NB4 (cell line): ENCODE measurements at regions not wholly inside any gene's neighbourhood (a gene's known extent, or its start where the extent isn't known, plus 50 kb on each side); places are given as distances from the start of the nearest gene placed in this dataset.

Experiments
- POLR2A ChIP-seq: IDR thresholded peaks from 2 replicates; pipeline ENCODE4 v1.6.1; 2011; ENCODE audit warnings: mild to moderate bottlenecking; ENCODE audit not compliant: insufficient read length; ENCODE audit errors: extremely low read depth
- TF ChIP-seq, protein P1 (sequence below): IDR thresholded peaks from one replicate; pipeline ENCODE4 v1.5.1; 2012; ENCODE audit warnings: low read depth, low read length
- TF ChIP-seq, protein P2 (sequence below): IDR thresholded peaks from 2 replicates; pipeline ENCODE4 v1.6.1; 2011; ENCODE audit warnings: low read depth, low read length

DNA sequence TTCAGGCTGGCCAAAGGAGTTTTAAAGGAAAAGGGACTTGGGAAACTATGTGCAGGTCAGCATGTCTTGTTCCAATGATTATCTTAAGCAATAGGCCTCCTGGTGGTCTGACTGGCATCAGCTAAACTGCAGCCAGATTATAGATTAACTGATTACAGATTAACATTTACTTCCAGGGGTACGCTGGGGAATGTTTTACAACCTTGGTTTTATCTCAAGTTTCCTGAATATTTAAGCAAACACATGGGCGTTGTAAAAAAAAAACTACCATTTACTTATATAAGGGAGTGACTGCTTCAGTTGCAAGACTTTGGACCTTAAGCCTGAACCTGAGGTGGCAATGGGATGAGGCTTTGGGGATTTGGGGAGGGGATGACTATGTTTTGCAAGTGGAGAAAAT is 600.6 kb upstream of the B3GALT2 start:
- TF ChIP-seq, protein P1, sequence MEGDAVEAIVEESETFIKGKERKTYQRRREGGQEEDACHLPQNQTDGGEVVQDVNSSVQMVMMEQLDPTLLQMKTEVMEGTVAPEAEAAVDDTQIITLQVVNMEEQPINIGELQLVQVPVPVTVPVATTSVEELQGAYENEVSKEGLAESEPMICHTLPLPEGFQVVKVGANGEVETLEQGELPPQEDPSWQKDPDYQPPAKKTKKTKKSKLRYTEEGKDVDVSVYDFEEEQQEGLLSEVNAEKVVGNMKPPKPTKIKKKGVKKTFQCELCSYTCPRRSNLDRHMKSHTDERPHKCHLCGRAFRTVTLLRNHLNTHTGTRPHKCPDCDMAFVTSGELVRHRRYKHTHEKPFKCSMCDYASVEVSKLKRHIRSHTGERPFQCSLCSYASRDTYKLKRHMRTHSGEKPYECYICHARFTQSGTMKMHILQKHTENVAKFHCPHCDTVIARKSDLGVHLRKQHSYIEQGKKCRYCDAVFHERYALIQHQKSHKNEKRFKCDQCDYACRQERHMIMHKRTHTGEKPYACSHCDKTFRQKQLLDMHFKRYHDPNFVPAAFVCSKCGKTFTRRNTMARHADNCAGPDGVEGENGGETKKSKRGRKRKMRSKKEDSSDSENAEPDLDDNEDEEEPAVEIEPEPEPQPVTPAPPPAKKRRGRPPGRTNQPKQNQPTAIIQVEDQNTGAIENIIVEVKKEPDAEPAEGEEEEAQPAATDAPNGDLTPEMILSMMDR = no peak
- no peak for TF ChIP-seq POLR2A
- TF ChIP-seq, protein P2, sequence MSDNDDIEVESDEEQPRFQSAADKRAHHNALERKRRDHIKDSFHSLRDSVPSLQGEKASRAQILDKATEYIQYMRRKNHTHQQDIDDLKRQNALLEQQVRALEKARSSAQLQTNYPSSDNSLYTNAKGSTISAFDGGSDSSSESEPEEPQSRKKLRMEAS = no peak
